Small intestine (tissue), 7 donors: ENCODE measurements at regions not wholly inside any gene's neighbourhood (a gene's known extent, or its start where the extent isn't known, plus 50 kb on each side); places are given as distances from the start of the nearest gene placed in this dataset.

ENCODE experiments used
- DNase-seq, 2 donors: peaks; one replicate each; pipeline versions ENCODE4 v3.0.0 to v3.0.0-alpha.2; 2013
- FAIRE-seq: peaks from 2 replicates; lab custom pipeline; 2012; peaks lifted over from hg19 to GRCh38; lab: Jason Lieb, UNC
- H3K27ac ChIP-seq, 3 donors: one replicate each; pipeline ENCODE4 v1.5.1; 2013; ENCODE audit warnings: low read length in 2 of 3, mild to moderate bottlenecking in 2 of 3, control low read depth in 1 of 3, inconsistent platforms in 1 of 3, low read depth in 1 of 3, moderate library complexity in 1 of 3
- H3K27me3 ChIP-seq, 3 donors: one replicate each; pipeline ENCODE4 v1.6.1; 2013; ENCODE audit warnings: low read length in 3 of 3, inconsistent platforms in 1 of 3; ENCODE audit not compliant: control insufficient read depth in 3 of 3, insufficient read depth in 3 of 3
- H3K36me3 ChIP-seq, 3 donors: one replicate each; pipeline ENCODE4 v1.6.1; 2013; ENCODE audit warnings: low read length in 3 of 3, inconsistent platforms in 1 of 3, low read depth in 1 of 3, mild to moderate bottlenecking in 1 of 3, moderate library complexity in 1 of 3; ENCODE audit not compliant: control insufficient read depth in 3 of 3, insufficient read depth in 2 of 3
- H3K4me1 ChIP-seq, 3 donors: one replicate each; pipeline ENCODE4 v1.6.1; 2013; ENCODE audit warnings: low read length in 2 of 3, inconsistent platforms in 1 of 3, low read depth in 1 of 3, mild to moderate bottlenecking in 1 of 3, moderate library complexity in 1 of 3; ENCODE audit not compliant: control insufficient read depth in 3 of 3, insufficient read depth in 2 of 3
- H3K4me3 ChIP-seq, 3 donors: one replicate each; pipeline ENCODE4 v1.5.1; 2013; ENCODE audit warnings: low read length in 3 of 3, control low read depth in 1 of 3, inconsistent platforms in 1 of 3, low read depth in 1 of 3, mild to moderate bottlenecking in 1 of 3, moderate library complexity in 1 of 3
- H3K9me3 ChIP-seq, 2 donors: one replicate each; pipeline ENCODE4 v1.6.1; 2013; ENCODE audit warnings: low read depth in 1 of 2, low read length in 1 of 2; ENCODE audit not compliant: control insufficient read depth in 2 of 2, insufficient read depth in 1 of 2
- WGBS, 3 donors: extraction: QIAGEN DNeasy Blood & Tissue Kit; methylation state at CpG; one replicate each; pipeline ENCODE4 v1.1.7; 2013; 5-methylcytosine and 5-hydroxymethylcytosine counted together
- donor health status: healthy with polysubstance abuse.
- donor health status: control.
- donor health status: control.
- donor health status: Bipolar disorder and iron deficiency.
- donor health status: healthy.

- H3K27me3 ChIP-seq = peaks cover 0 to 5% (median 3%) of the 10 kb centered on the region in 3 donors
- H3K36me3 ChIP-seq = no peaks in the 10 kb centered on the region
- no peak for FAIRE-seq
- H3K27ac ChIP-seq = no peak overlapping the region
- DNase-seq = no peak
- no peaks in the 10 kb centered on the region for H3K4me1 ChIP-seq
- 22 to 69% (median 36%) methylated on average over 3 of the region's 3 CpGs for WGBS, 3 donors
- no peaks in the 10 kb centered on the region for H3K9me3 ChIP-seq
- no peak overlapping the region for H3K4me3 ChIP-seq
Observed at GRCh38 chr1:63152572-63152971, 169.8 kb upstream of the FOXD3 start.

DNA sequence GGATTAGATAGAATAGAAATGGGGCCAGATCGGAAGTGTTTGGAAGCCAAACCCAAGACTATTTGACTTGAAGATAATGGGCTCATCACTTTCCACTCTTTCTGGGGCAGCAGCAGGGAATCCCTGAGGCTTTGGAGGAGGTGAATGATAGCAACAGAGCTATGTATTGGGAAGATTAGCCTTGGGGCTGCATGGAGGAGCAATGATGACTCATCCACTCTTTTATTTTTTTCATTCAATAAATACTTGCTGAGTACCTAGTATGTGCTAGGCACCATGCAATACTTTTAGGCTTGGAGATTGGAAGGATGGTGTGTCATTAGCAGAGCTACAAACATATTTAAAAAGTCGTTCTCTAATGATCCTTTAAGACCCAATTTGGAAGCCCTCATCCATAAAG lies 166.9 kb upstream of the FOXD3 start:
- Histone ChIP-seq H3K9me3 (no peaks in the 10 kb centered on the region), H3K36me3 (no peaks in the 10 kb centered on the region), H3K4me1 (no peaks in the 10 kb centered on the region), H3K27ac (no peak overlapping the region), H3K27me3 (peaks cover 0 to 5% (median 3%) of the 10 kb centered on the region in 3 donors), H3K4me3 (no peak overlapping the region)
- FAIRE-seq = no peak
- DNase-seq = no peak
- 71 to 77% (median 72%) methylated on average over 2 of the region's 2 CpGs for WGBS, 3 donors

DNA sequence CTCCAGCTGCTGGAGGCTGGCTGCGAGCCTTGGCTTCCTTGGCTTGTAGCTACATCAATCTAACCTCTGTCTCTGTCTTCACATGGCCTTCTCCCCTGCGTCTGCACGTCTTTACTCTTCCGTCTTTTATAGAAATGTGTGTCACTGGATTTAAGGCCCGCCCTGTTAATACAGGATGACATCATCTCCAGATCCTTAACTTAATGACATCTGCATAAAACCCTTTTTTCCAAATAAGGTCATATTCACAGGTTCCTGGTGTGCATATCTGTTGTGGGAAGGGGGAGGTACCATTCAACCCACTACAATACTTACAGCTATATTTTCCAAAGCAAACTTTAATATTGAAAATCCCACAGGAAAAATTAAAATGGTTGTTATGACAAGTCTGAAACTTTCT lies 165.3 kb upstream of the FOXD3 start:
- H3K27ac ChIP-seq = no peak overlapping the region
- 83 to 89% (median 85%) methylated on average over 5 of the region's 5 CpGs for WGBS, 3 donors

GRCh38 chr1:63169057-63169456 lies 153.3 kb upstream of the FOXD3 start:
- 75 to 88% (median 80%) methylated on average over 6 of the region's 6 CpGs for WGBS, 3 donors
- H3K36me3 ChIP-seq = no peaks in the 10 kb centered on the region
- no peak overlapping the region for H3K27ac ChIP-seq
- DNase-seq (no peak), FAIRE-seq (no peak)
- no peak overlapping the region for H3K4me3 ChIP-seq
- no peaks in the 10 kb centered on the region for H3K27me3 ChIP-seq
- no peaks in the 10 kb centered on the region for H3K4me1 ChIP-seq
- H3K9me3 ChIP-seq = no peaks in the 10 kb centered on the region

More for the DNA sequence above, 165.3 kb upstream of the FOXD3 start:
- no peak for FAIRE-seq
- Histone ChIP-seq H3K36me3 (no peaks in the 10 kb centered on the region), H3K4me3 (no peak overlapping the region), H3K9me3 (no peaks in the 10 kb centered on the region), H3K4me1 (no peaks in the 10 kb centered on the region), H3K27me3 (peaks cover 0 to 3% (median 2%) of the 10 kb centered on the region in 3 donors)
- no peak for DNase-seq

DNA sequence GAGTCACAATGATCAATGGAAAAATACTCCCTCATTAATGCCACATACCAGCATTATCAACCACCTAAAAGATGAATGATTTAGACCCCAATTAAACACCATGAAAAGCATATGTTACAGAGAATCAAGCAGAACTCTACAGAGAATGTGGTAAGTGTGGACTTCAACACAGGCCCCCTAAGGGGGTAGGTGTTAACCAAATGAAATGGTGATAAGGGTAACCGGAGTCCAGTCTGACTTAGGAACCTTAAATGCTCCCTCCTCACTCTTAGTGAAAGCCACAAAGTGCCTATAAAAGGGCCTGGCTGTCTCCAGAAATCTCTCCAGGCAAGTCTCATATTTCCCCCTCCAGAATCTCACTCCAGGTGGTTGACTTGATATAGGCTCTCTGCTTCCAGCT lies 149.2 kb upstream of the FOXD3 start:
- WGBS, 3 donors = 51 to 59% (median 53%) methylated on average over 1 of the region's 1 CpG
- Histone ChIP-seq H3K27me3 (no peaks in the 10 kb centered on the region), H3K36me3 (no peaks in the 10 kb centered on the region), H3K4me1 (no peaks in the 10 kb centered on the region), H3K9me3 (no peaks in the 10 kb centered on the region), H3K4me3 (no peak overlapping the region), H3K27ac (no peak overlapping the region)
- FAIRE-seq (no peak), DNase-seq (no peak)

GRCh38 chr1:63189677-63190076 lies 132.7 kb upstream of the FOXD3 start:
- H3K36me3 ChIP-seq = no peaks in the 10 kb centered on the region
- no peaks in the 10 kb centered on the region for H3K4me1 ChIP-seq
- peaks cover 3 to 5% (median 4%) of the 10 kb centered on the region in 3 donors for H3K27me3 ChIP-seq
- FAIRE-seq (no peak), DNase-seq (peak; percentile 9 to 29)
- no peaks in the 10 kb centered on the region for H3K9me3 ChIP-seq
- WGBS, 3 donors = 19 to 28% (median 25%) methylated on average over 1 of the region's 1 CpG
- H3K27ac ChIP-seq = no peak overlapping the region
- no peak overlapping the region for H3K4me3 ChIP-seq

- Histone ChIP-seq H3K36me3 (no peaks in the 10 kb centered on the region), H3K27ac (no peak overlapping the region), H3K9me3 (no peaks in the 10 kb centered on the region), H3K27me3 (peaks cover under 1 to 5% (median 4%) of the 10 kb centered on the region in 3 donors), H3K4me3 (no peak overlapping the region), H3K4me1 (no peaks in the 10 kb centered on the region)
- 30 to 42% (median 40%) methylated on average over 2 of the region's 2 CpGs for WGBS, 3 donors
- FAIRE-seq (no peak), DNase-seq (no peak)
Observed at GRCh38 chr1:63190171-63190570, 132.2 kb upstream of the FOXD3 start.

- FAIRE-seq (no peak), DNase-seq (no peak)
- no peak overlapping the region for H3K4me3 ChIP-seq
- 48 to 71% (median 59%) methylated on average over 7 of the region's 7 CpGs for WGBS, 3 donors
- no peaks in the 10 kb centered on the region for H3K9me3 ChIP-seq
- no peaks in the 10 kb centered on the region for H3K4me1 ChIP-seq
- H3K36me3 ChIP-seq = no peaks in the 10 kb centered on the region
- H3K27me3 ChIP-seq = peaks cover 0 to 13% (median 5%) of the 10 kb centered on the region in 3 donors
- no peak overlapping the region for H3K27ac ChIP-seq
Observed at GRCh38 chr1:63198871-63199394, 123.4 kb upstream of the FOXD3 start.
